B cell (primary cell): ENCODE measurements at regions not wholly inside any gene's neighbourhood (a gene's known extent, or its start where the extent isn't known, plus 50 kb on each side); places are given as distances from the start of the nearest gene placed in this dataset.

ENCODE experiments used
- ATAC-seq: fragments of 200-7000 bp; cut with Tn5 transposase; one replicate; pipeline ENCODE4 v1.10.0; 2021; ENCODE audit warnings: low read depth, mild to moderate bottlenecking, moderate number of reproducible peaks, moderate library complexity
- CTCF ChIA-PET: fragments of 350-600 bp; sonication (Branson Sonifier 250); formaldehyde crosslinking; loops from one replicate; lab custom pipeline; 2021; ENCODE audit warnings: antibody characterized with exemption, inconsistent platforms; lab: Charles Lee
- POLR2A ChIA-PET: fragments of 350-600 bp; sonication (Branson Sonifier 250); formaldehyde crosslinking; loops from one replicate; lab custom pipeline; 2021; ENCODE audit warnings: antibody characterized with exemption; lab: Charles Lee
- DNase-seq: peaks from one replicate; pipeline ENCODE4 v3.0.0; 2013
- H2AFZ ChIP-seq: 2 replicates; pipeline ENCODE4 v1.6.1; 2012; ENCODE audit warnings: mild to moderate bottlenecking, low read depth, low read length; ENCODE audit not compliant: insufficient read depth, poor library complexity, severe bottlenecking
- H3K27ac ChIP-seq, 2 donors: 1 replicate in 1 of 2; 2 replicates in 1 of 2; pipeline ENCODE4 v1.5.1; 2012 to 2013; ENCODE audit warnings: low read length in 2 of 2, mild to moderate bottlenecking in 2 of 2, moderate library complexity in 1 of 2
- H3K27me3 ChIP-seq, 4 experiments: fragments of 200-600 bp in 1 of 4; sonication (generic) in 1 of 4; replicated peaks in 1 of 4; 1 replicate in 2 of 4; 2 replicates in 2 of 4; pipeline versions ENCODE4 v1.6.1 to v1.7.0; 2013 to 2016; ENCODE audit warnings: low read length in 3 of 4, mild to moderate bottlenecking in 2 of 4, mixed read lengths in 1 of 4, moderate library complexity in 1 of 4; ENCODE audit not compliant: insufficient read depth in 4 of 4, control insufficient read depth in 3 of 4; ENCODE audit errors: control extremely low read depth in 1 of 4
- H3K36me3 ChIP-seq, 2 experiments: replicated peaks in 1 of 2; 1 replicate in 1 of 2; 2 replicates in 1 of 2; pipeline versions ENCODE4 v1.6.1 to v1.7.1; 2013; ENCODE audit warnings: low read length in 1 of 2; ENCODE audit not compliant: insufficient read depth in 2 of 2, control insufficient read depth in 1 of 2; ENCODE audit errors: control extremely low read depth in 1 of 2, extremely low read depth in 1 of 2
- H3K4me1 ChIP-seq, 2 donors: fragments of 200-600 bp in 1 of 2; sonication (generic) in 1 of 2; 1 replicate in 1 of 2; 2 replicates in 1 of 2; pipeline versions ENCODE4 v1.5.1 to v1.6.1; 2013 to 2017; ENCODE audit warnings: low read length in 2 of 2; ENCODE audit not compliant: control insufficient read depth in 2 of 2, insufficient read depth in 2 of 2
- H3K4me2 ChIP-seq: replicated peaks from 2 replicates; pipeline ENCODE3; 2012; ENCODE audit warnings: mild to moderate bottlenecking, low read depth, low read length; ENCODE audit not compliant: poor library complexity, severe bottlenecking
- H3K4me3 ChIP-seq, 5 experiments: fragments of 200-600 bp in 1 of 5; sonication (generic) in 1 of 5; 1 replicate in 3 of 5; 2 replicates in 2 of 5; pipeline versions ENCODE4 v1.5.1 to v1.7.0; 2011 to 2016; ENCODE audit warnings: low read length in 4 of 5, mild to moderate bottlenecking in 4 of 5, low read depth in 2 of 5, control low read depth in 1 of 5, moderate library complexity in 1 of 5; ENCODE audit not compliant: insufficient read depth in 1 of 5; ENCODE audit errors: control extremely low read depth in 1 of 5, extremely low read depth in 1 of 5
- H3K79me2 ChIP-seq: fragments of 200-600 bp; sonication (generic); one replicate; pipeline ENCODE4 v1.6.0; 2016; ENCODE audit warnings: low read length; ENCODE audit not compliant: control insufficient read depth, insufficient read depth
- H3K9ac ChIP-seq: fragments of 200-600 bp; sonication (generic); 2 replicates; pipeline ENCODE4 v1.6.1; 2017; ENCODE audit warnings: mild to moderate bottlenecking, low read length, moderate library complexity
- H3K9me3 ChIP-seq, 3 donors: one replicate each; pipeline versions ENCODE4 v1.6.1 to v1.7.1; 2013; ENCODE audit warnings: low read length in 2 of 3; ENCODE audit not compliant: control insufficient read depth in 2 of 3, insufficient read depth in 1 of 3; ENCODE audit errors: control extremely low read depth in 1 of 3
- H4K20me1 ChIP-seq: 2 replicates; pipeline ENCODE4 v1.6.0; 2012; ENCODE audit warnings: mild to moderate bottlenecking, low read length; ENCODE audit not compliant: insufficient read depth, control insufficient read depth, poor library complexity, severe bottlenecking
- H3K27ac Mint-ChIP-seq: one replicate; pipeline ENCODE4 v1.8.0; 2021; ENCODE audit warnings: mixed read lengths
- H3K27me3 Mint-ChIP-seq: one replicate; pipeline ENCODE4 v1.8.0; 2021; ENCODE audit warnings: mixed read lengths
- H3K4me1 Mint-ChIP-seq: one replicate; pipeline ENCODE4 v1.8.0; 2021; ENCODE audit warnings: mixed read lengths
- H3K4me3 Mint-ChIP-seq: one replicate; pipeline ENCODE4 v1.8.0; 2021; ENCODE audit warnings: mixed read lengths
- H3K9me3 Mint-ChIP-seq: one replicate; pipeline ENCODE4 v1.8.0; 2022; ENCODE audit warnings: mixed read lengths; ENCODE audit not compliant: insufficient read depth
- EZH2 ChIP-seq: IDR thresholded peaks from 2 replicates; pipeline ENCODE4 v1.6.1; 2012; ENCODE audit warnings: borderline replicate concordance, low read depth, mild to moderate bottlenecking, moderate library complexity, low read length; ENCODE audit not compliant: insufficient read depth, poor library complexity, severe bottlenecking
- WGBS: methylation state at CpG from one replicate; pipeline ENCODE4 v1.1.5; 2013; ENCODE audit warnings: missing lambda C conversion rate; ENCODE audit not compliant: insufficient coverage; 5-methylcytosine and 5-hydroxymethylcytosine counted together
- intact Hi-C: fragments of 100-400 bp; cut with micrococcal nuclease; formaldehyde crosslinking; loops from one replicate; pipeline ENCODE4 v1.10.0; 2022
- TF ChIP-seq, protein P1 (sequence below): fragments of 200-600 bp; IDR thresholded peaks from one replicate; pipeline ENCODE4 v1.8.0; 2022; ENCODE audit warnings: antibody characterized with exemption, mild to moderate bottlenecking

DNA sequence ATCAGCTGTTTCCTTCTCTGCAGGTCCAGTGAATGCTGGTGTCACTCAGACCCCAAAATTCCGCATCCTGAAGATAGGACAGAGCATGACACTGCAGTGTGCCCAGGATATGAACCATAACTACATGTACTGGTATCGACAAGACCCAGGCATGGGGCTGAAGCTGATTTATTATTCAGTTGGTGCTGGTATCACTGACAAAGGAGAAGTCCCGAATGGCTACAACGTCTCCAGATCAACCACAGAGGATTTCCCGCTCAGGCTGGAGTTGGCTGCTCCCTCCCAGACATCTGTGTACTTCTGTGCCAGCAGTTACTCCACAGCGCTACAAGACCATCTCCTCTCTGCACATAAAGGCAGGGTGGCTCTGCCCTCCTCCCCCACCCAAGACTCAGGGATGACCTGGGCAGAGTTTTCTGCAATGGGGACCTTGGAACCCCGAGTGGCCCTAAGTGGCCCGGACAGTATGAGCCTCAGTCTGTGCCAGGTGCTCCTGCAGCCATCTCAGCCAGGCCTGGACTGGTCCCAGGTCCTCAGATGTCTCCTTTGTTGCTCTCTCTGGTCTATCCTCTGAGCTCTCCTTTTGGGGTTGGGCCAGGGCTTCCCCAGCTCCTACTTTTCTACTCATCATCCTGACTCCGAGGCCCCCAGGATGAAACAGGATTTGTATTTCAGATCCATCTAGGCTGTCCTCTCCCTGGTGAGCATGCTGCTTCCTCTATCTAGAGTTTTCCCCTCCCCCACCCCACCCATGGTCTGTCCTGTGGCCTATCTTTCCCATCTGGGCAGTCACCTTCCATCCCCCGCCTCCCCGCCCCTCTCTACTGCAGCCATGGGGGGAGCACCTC is 212.1 kb upstream of the PRSS58 start:
- TF ChIP-seq, protein P1, sequence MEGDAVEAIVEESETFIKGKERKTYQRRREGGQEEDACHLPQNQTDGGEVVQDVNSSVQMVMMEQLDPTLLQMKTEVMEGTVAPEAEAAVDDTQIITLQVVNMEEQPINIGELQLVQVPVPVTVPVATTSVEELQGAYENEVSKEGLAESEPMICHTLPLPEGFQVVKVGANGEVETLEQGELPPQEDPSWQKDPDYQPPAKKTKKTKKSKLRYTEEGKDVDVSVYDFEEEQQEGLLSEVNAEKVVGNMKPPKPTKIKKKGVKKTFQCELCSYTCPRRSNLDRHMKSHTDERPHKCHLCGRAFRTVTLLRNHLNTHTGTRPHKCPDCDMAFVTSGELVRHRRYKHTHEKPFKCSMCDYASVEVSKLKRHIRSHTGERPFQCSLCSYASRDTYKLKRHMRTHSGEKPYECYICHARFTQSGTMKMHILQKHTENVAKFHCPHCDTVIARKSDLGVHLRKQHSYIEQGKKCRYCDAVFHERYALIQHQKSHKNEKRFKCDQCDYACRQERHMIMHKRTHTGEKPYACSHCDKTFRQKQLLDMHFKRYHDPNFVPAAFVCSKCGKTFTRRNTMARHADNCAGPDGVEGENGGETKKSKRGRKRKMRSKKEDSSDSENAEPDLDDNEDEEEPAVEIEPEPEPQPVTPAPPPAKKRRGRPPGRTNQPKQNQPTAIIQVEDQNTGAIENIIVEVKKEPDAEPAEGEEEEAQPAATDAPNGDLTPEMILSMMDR: no peak
- TF ChIP-seq EZH2: no peak
- no peaks in the 10 kb centered on the region for H3K79me2 ChIP-seq
- H3K36me3 ChIP-seq: no peaks in the 10 kb centered on the region
- H4K20me1 ChIP-seq: no peaks in the 10 kb centered on the region
- H3K4me2 ChIP-seq: no peak overlapping the region
- no peak overlapping the region for H3K4me3 ChIP-seq
- intact Hi-C loops: no loop called here
- ATAC-seq: no peak
- H3K9ac ChIP-seq: no peak overlapping the region
- no peak overlapping the region for H2AFZ ChIP-seq
- DNase-seq: no peak
- peaks cover 0 to 6% (median 3%) of the 10 kb centered on the region in 4 experiments for H3K27me3 ChIP-seq
- 15% methylated on average over 10 of the region's 11 CpGs for WGBS
- CTCF ChIA-PET: interaction anchor here (0.9 to 1.4 kb wide), 4 partner anchors 9 to 14 kb away, joined by 3 to 5 read pairs (median 4); no protein-coding TSS in a partner anchor
- H3K4me1 ChIP-seq: peaks cover 3 to 4% of the 10 kb centered on the region in 2 donors
- POLR2A ChIA-PET: no interaction called here
- no peaks in the 10 kb centered on the region for H3K9me3 Mint-ChIP-seq
- peaks cover 5% of the 10 kb centered on the region for H3K4me1 Mint-ChIP-seq
- peaks cover 31% of the 10 kb centered on the region for H3K27me3 Mint-ChIP-seq
- H3K4me3 Mint-ChIP-seq: no peak overlapping the region
- no peaks in the 10 kb centered on the region for H3K9me3 ChIP-seq
- no peak overlapping the region for H3K27ac ChIP-seq
- H3K27ac Mint-ChIP-seq: no peak overlapping the region
